ENCODE measurements at regions not wholly inside any gene's neighbourhood (a gene's known extent, or its start where the extent isn't known, plus 50 kb on each side); places are given as distances from the start of the nearest gene placed in this dataset.

DNA sequence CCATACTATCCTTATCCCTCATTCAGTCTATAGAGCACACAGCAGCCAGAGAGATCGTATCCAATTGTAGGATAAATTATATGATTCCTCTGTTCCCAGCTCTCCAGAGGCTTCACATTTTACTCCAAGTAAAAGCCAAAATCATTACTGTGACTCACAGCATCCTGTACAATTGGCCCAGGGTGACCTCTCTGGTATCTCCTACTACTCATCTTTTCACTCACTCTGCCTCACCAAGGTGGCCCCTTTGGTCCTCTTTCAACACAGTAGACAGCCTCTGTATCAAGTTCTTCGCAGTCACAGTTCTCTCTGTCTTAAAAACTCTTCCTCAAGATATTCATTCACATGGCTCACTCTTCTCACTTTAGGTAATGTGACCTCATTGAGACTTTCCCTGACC lies 72.6 kb upstream of the LSM8 start:
- BruUV-seq (replicated peaks), result no TSS peak
- POLR2A ChIA-PET (ENCODE audit: unreplicated experiment), result no interaction called here
- Histone ChIP-seq H3K56ac (ENCODE audit: extremely low read depth, insufficient read depth, low read length) (no peak overlapping the region), H3K27me3 (ENCODE audit: control insufficient read depth, insufficient read depth, low read length) (no peaks in the 10 kb centered on the region), H3K18ac (ENCODE audit: low read depth, low read length) (no peak overlapping the region), H2AFZ (replicated peaks; ENCODE audit: low read length, poor library complexity) (no peak overlapping the region), H3K4me2 (ENCODE audit: low read depth, low read length) (no peak overlapping the region), H2BK20ac (ENCODE audit: low read depth, low read length) (no peak overlapping the region), H3K9me3 (ENCODE audit: control insufficient read depth, insufficient read depth, low read length) (no peaks in the 10 kb centered on the region), H2BK120ac (ENCODE audit: low read depth, low read length) (no peak overlapping the region), H3K23ac (ENCODE audit: low read depth, low read length) (no peak overlapping the region), H4K5ac (ENCODE audit: low read depth, low read length) (no peak overlapping the region), H3K9me1 (ENCODE audit: insufficient read depth, low read length) (no peaks in the 10 kb centered on the region), H2BK15ac (ENCODE audit: low read depth, low read length) (no peak overlapping the region), H3K36me3 (ENCODE audit: control insufficient read depth, insufficient read depth, low read length) (no peaks in the 10 kb centered on the region), H3K27ac (ENCODE audit: insufficient read depth, low read length) (no peak overlapping the region), H3K4ac (ENCODE audit: low read depth, low read length) (no peak overlapping the region), H3K14ac (replicated peaks; ENCODE audit: low read depth, low read length) (no peak overlapping the region), H3K4me3 (ENCODE audit: insufficient read depth, low read depth, low read length) (no peak overlapping the region), H3K79me1 (ENCODE audit: low read depth in 1 of 2, low read length in 2 of 2) (no peaks in the 10 kb centered on the region), H2AK5ac (ENCODE audit: low read depth, low read length) (no peak overlapping the region), H4K20me1 (ENCODE audit: insufficient read depth, low read length) (no peaks in the 10 kb centered on the region), H2BK5ac (ENCODE audit: low read depth, low read length, poor library complexity, severe bottlenecking) (no peak overlapping the region), H4K8ac (ENCODE audit: low read depth in 2 of 2, low read length in 2 of 2) (no peak overlapping the region), H4K91ac (ENCODE audit: insufficient read depth, low read depth, low read length) (no peak overlapping the region), H2AK9ac (replicated peaks; ENCODE audit: low read depth, low read length, poor library complexity) (no peak overlapping the region), H3K9ac (ENCODE audit: low read depth, low read length) (no peak overlapping the region), H3K4me1 (ENCODE audit: control insufficient read depth, insufficient read depth, low read length) (no peaks in the 10 kb centered on the region)
- DNase-seq, result no peak
- intact Hi-C loops (cut with micrococcal nuclease) (loop anchor here (5.0 kb wide), 1 partner anchor 51 kb away; no protein-coding TSS in a partner anchor), dilution Hi-C loops (cut with HindIII; ENCODE audit: low sequenced_read_pairs, unreplicated experiment) (no loop called here), in situ Hi-C loops (cut with MboI; ENCODE audit: low sequenced_read_pairs) (no loop called here)
- WGBS, 2 experiments (ENCODE audit: extremely low coverage in 2 of 2, insufficient read length in 1 of 2), result 67% methylated on average over 1 of the region's 2 CpGs; no CpG with 5 or more reads in 1 of the 2 experiments
- TF ChIP-seq RCOR1 (IDR thresholded peaks at IDR 0.05; ENCODE audit: insufficient replicate concordance, low read length), result no peak
- TF ChIP-seq RAD21 (IDR thresholded peaks at IDR 0.05; ENCODE audit: low read length), result no peak
- no peak for TF ChIP-seq SMC3 (IDR thresholded peaks at IDR 0.05; ENCODE audit: low read depth, low read length)
- TF ChIP-seq CHD1 (IDR thresholded peaks at IDR 0.05; ENCODE audit: low read depth, low read length), result no peak
- TF ChIP-seq RFX5 (IDR thresholded peaks at IDR 0.05; ENCODE audit: low read depth, low read length), result no peak
- TF ChIP-seq BHLHE40 (IDR thresholded peaks at IDR 0.05; ENCODE audit: low read depth, low read length), result no peak
- TF ChIP-seq CEBPB (IDR thresholded peaks at IDR 0.05; ENCODE audit: low read depth, low read length), result no peak
- no peak for TF ChIP-seq NFE2L2 (IDR thresholded peaks at IDR 0.05; ENCODE audit: low read depth, low read length)
- TF ChIP-seq, protein P1, sequence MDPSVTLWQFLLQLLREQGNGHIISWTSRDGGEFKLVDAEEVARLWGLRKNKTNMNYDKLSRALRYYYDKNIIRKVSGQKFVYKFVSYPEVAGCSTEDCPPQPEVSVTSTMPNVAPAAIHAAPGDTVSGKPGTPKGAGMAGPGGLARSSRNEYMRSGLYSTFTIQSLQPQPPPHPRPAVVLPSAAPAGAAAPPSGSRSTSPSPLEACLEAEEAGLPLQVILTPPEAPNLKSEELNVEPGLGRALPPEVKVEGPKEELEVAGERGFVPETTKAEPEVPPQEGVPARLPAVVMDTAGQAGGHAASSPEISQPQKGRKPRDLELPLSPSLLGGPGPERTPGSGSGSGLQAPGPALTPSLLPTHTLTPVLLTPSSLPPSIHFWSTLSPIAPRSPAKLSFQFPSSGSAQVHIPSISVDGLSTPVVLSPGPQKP (IDR thresholded peaks at IDR 0.05; ENCODE audit: borderline replicate concordance, low read depth, low read length), result no peak
- TF ChIP-seq FOS (IDR thresholded peaks at IDR 0.05; ENCODE audit: low read depth, low read length), result no peak
- TF ChIP-seq, protein P2, sequence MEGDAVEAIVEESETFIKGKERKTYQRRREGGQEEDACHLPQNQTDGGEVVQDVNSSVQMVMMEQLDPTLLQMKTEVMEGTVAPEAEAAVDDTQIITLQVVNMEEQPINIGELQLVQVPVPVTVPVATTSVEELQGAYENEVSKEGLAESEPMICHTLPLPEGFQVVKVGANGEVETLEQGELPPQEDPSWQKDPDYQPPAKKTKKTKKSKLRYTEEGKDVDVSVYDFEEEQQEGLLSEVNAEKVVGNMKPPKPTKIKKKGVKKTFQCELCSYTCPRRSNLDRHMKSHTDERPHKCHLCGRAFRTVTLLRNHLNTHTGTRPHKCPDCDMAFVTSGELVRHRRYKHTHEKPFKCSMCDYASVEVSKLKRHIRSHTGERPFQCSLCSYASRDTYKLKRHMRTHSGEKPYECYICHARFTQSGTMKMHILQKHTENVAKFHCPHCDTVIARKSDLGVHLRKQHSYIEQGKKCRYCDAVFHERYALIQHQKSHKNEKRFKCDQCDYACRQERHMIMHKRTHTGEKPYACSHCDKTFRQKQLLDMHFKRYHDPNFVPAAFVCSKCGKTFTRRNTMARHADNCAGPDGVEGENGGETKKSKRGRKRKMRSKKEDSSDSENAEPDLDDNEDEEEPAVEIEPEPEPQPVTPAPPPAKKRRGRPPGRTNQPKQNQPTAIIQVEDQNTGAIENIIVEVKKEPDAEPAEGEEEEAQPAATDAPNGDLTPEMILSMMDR (conservative IDR thresholded peaks at IDR 0.05; ENCODE audit: low read depth, low read length), result no peak
- CTCF ChIA-PET, result no interaction called here
- no peak for ATAC-seq (ENCODE audit: low read depth)

Measured in IMR-90 (cell line).